Activated CD8-positive, alpha-beta memory T cell treated with anti-CD3 and anti-CD28 coated beads, Interleukin-2, amount 10 ng/mL, durations not matched to agents 7 days and 5 days (primary cell): ENCODE measurements at regions not wholly inside any gene's neighbourhood (a gene's known extent, or its start where the extent isn't known, plus 50 kb on each side); places are given as distances from the start of the nearest gene placed in this dataset.

ENCODE experiments used
- ATAC-seq: fragments of 150-1000 bp; cut with Tn5 transposase; one replicate; pipeline ENCODE4 v1.10.0; 2021; ENCODE audit warnings: moderate library complexity
- CTCF ChIA-PET: fragments of 350-600 bp; sonication (Branson Sonifier 250); formaldehyde crosslinking; loops from one replicate; lab custom pipeline; 2021; ENCODE audit warnings: antibody characterized with exemption; lab: Charles Lee
- DNase-seq: peaks from one replicate; pipeline ENCODE4 v3.0.0-alpha.2; 2020
- H3K27ac Mint-ChIP-seq: one replicate; pipeline ENCODE4 v1.8.0; 2021; ENCODE audit warnings: mild to moderate bottlenecking, mixed read lengths
- H3K27me3 Mint-ChIP-seq: one replicate; pipeline ENCODE4 v1.8.0; 2021; ENCODE audit warnings: mixed read lengths
- H3K36me3 Mint-ChIP-seq: one replicate; pipeline ENCODE4 v1.8.0; 2021; ENCODE audit warnings: mild to moderate bottlenecking, mixed read lengths
- H3K4me1 Mint-ChIP-seq: one replicate; pipeline ENCODE4 v1.8.0; 2021; ENCODE audit warnings: mixed read lengths
- H3K4me3 Mint-ChIP-seq: one replicate; pipeline ENCODE4 v1.8.0; 2021; ENCODE audit warnings: mild to moderate bottlenecking, moderate library complexity, mixed read lengths
- H3K9me3 Mint-ChIP-seq: one replicate; pipeline ENCODE4 v1.8.0; 2022; ENCODE audit warnings: low read depth, mixed read lengths

DNA sequence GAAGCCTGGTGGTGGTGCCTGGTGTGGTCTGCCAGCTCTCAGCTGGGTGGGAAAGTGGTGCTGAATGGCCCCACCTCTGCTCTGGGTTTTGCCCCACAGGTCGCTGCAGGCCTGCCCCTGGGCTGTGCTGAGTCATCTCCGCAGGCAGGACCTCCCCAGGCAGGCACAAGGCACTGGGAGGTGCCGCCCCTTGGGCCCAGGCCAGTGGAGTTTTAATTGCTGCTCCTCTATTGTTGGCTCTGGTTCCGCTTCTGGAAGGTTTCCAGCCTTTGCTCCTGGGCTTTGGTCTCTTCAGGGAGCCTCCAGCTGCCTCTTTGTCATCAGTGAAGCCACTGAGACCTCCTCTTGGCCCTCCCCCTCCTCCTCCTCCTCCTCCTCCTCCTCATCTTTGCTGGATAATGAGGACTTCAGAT lies 180.3 kb upstream of the GRB10 start:
- H3K36me3 Mint-ChIP-seq = no peaks in the 10 kb centered on the region
- peaks cover 2% of the 10 kb centered on the region for H3K27me3 Mint-ChIP-seq
- CTCF ChIA-PET = no interaction called here

DNA sequence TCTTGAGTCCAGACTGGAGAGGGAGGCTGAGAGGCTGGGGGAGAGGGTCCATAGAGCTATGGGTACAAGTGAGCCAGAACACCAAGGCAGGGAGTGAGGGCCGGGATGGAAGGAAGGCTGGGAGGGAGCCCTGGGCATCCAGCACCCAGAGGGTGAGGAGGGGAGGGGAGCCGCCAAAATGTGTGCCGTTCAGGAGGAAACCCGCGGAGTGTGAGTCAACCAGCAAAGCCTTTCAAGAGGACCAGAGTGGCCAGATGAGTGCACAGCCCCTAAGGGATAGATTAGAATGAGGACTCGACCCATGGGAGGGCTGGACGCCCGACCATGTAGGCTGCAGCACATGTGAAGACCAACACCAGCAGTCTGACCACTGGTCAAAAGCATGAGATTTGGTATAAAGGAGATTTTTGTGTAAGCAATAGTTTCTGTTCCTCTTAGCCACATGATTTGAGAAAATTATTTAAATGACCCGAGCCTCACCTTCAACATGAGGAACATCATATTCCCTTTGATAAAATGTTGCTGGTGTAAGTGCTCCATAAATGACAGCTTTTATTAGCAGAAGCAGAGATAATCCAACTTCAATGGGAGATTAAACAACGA lies 179.7 kb upstream of the GRB10 start:
- Mint-ChIP-seq H3K9me3 (peaks cover 2% of the 10 kb centered on the region), H3K27ac (no peak overlapping the region), H3K27me3 (peaks cover 2% of the 10 kb centered on the region), H3K4me1 (no peaks in the 10 kb centered on the region), H3K36me3 (no peaks in the 10 kb centered on the region), H3K4me3 (no peak overlapping the region)
- CTCF ChIA-PET = no interaction called here
- ATAC-seq (no peak), DNase-seq (no peak)

More for the DNA sequence above, 180.3 kb upstream of the GRB10 start:
- no peaks in the 10 kb centered on the region for H3K4me1 Mint-ChIP-seq
- ATAC-seq (no peak), DNase-seq (no peak)
- H3K4me3 Mint-ChIP-seq = no peak overlapping the region
- H3K27ac Mint-ChIP-seq = no peak overlapping the region
- peaks cover 2% of the 10 kb centered on the region for H3K9me3 Mint-ChIP-seq

DNA sequence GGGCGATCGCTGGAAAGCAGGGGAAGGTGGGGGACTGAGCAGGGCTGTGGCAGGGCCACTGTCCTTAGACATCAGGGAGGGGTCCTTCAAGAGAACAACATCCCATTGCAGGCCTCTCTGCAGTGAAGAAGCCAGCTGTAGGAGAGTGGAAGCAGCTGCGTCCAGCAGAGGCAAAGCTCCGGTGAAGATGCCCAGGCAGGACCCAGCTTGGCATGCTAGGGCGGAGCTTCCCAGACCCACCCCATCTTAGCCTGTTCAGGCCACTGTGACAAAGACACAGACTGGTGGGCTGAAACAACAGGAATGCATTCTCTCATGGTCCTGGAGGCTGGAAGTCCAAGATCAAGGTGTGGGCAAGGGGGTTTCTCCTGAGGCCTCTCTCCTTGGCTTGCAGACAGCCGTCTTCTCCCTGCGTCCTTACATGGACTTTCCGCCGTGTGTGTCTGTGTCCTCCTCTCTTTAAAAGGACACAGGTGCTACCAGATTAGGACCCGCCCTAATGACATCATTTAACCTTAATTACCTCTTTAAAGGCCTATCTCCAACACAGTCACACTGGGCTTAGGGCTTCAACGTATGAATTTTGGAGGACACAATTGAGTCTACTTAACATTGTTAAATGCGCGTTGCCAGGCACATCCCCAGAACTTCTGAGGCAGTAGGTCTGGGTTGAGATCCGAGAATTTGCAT lies 178.1 kb upstream of the GRB10 start:
- CTCF ChIA-PET = no interaction called here
- no peaks in the 10 kb centered on the region for H3K36me3 Mint-ChIP-seq
- no peak overlapping the region for H3K27ac Mint-ChIP-seq
- no peaks in the 10 kb centered on the region for H3K9me3 Mint-ChIP-seq
- H3K4me1 Mint-ChIP-seq = no peaks in the 10 kb centered on the region
- ATAC-seq (no peak), DNase-seq (no peak)
- H3K27me3 Mint-ChIP-seq = peaks cover 2% of the 10 kb centered on the region
- H3K4me3 Mint-ChIP-seq = no peak overlapping the region

DNA sequence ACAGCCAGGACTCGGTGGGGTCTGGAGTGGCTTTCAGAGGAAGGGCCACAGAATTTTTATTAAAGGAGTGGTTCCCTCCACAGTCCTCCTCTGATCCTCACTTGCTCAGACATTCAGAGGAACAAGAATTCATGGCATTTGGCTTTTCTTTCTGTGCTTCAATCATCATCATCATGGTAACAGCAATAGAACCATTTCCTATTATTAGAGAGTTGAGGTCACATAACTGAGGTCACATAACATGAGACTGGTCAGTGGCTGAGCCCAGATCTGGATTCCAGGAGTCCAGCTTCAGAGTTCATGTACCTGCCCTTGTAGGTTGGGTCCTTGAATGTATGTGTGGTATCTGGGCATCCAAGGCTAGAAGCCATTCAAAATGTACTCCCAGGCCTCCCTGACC lies 177.3 kb upstream of the GRB10 start:
- ATAC-seq (no peak), DNase-seq (no peak)
- Mint-ChIP-seq H3K36me3 (no peaks in the 10 kb centered on the region), H3K4me1 (no peaks in the 10 kb centered on the region), H3K9me3 (no peaks in the 10 kb centered on the region), H3K27ac (no peak overlapping the region), H3K27me3 (peaks cover 2% of the 10 kb centered on the region), H3K4me3 (no peak overlapping the region)
- CTCF ChIA-PET = no interaction called here

DNA sequence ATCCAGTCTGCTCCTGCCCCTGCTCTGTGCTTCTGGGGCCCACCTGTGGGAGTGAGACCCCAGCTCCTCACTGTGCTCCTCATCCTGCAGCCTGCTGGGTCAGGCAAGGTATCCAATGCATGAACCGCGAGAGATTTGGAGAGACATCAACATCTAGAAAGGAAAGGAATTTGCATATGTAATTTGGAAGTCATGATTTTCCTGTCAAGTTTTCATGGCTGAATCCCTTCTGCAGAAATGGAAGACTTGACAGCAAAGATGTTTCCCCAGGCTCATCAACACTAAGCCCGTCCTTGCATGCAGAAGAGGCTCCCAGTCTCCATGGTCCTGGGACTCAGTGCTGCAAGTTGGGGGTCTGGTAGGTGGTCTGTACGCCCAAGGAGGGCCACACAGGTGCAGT lies 176.9 kb upstream of the GRB10 start:
- Mint-ChIP-seq H3K4me1 (no peaks in the 10 kb centered on the region), H3K9me3 (no peaks in the 10 kb centered on the region), H3K27ac (no peak overlapping the region), H3K4me3 (no peak overlapping the region), H3K27me3 (peaks cover 2% of the 10 kb centered on the region), H3K36me3 (no peaks in the 10 kb centered on the region)
- DNase-seq (no peak), ATAC-seq (no peak)
- CTCF ChIA-PET = no interaction called here

DNA sequence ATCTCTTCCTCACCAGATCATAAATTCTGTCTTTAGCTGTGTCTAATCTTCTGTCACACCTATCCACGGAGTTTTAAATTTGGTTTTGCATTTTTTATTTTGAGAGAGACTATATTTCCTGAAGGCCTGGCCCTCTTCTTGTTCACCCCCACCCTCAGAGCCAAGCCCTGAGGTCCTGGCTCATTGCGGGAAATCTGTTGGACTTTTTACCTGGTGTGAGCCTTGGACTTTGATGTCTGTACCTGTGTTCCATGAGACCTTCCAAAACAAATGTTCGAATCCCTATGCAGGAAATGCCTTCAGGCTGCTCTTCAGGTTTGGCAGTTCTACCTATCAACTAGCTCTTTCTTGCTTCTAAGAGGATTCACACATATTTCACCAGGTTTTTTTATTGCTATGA lies 175.2 kb upstream of the GRB10 start:
- Mint-ChIP-seq H3K36me3 (no peaks in the 10 kb centered on the region), H3K4me1 (peaks cover 10% of the 10 kb centered on the region), H3K4me3 (no peak overlapping the region), H3K9me3 (no peaks in the 10 kb centered on the region), H3K27ac (no peak overlapping the region), H3K27me3 (peaks cover 2% of the 10 kb centered on the region)
- ATAC-seq (no peak), DNase-seq (no peak)
- CTCF ChIA-PET = no interaction called here

DNA sequence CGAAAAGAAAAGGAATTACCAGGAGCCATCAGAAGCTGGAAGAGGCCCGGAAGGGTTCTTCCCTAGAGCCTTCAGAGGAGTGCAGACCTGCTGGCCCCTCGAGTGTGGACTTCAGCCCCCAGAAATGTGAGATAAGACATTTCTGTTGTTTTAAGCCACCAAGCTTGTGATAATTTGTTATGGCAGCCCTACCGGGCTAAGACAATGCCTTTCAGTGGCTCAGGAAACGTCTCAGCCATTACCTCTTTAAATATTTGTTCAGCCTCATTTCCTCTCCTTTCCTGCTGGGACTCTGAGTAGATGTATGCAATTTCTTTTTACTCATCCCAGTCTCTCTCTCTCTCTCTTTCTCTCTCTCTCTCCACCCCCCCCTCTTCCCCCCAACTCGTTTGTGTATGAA lies 174.7 kb upstream of the GRB10 start:
- Mint-ChIP-seq H3K9me3 (no peaks in the 10 kb centered on the region), H3K27me3 (peaks cover 2% of the 10 kb centered on the region), H3K4me1 (peaks cover 10% of the 10 kb centered on the region), H3K4me3 (no peak overlapping the region), H3K36me3 (no peaks in the 10 kb centered on the region), H3K27ac (no peak overlapping the region)
- ATAC-seq (no peak), DNase-seq (no peak)
- CTCF ChIA-PET = no interaction called here

DNA sequence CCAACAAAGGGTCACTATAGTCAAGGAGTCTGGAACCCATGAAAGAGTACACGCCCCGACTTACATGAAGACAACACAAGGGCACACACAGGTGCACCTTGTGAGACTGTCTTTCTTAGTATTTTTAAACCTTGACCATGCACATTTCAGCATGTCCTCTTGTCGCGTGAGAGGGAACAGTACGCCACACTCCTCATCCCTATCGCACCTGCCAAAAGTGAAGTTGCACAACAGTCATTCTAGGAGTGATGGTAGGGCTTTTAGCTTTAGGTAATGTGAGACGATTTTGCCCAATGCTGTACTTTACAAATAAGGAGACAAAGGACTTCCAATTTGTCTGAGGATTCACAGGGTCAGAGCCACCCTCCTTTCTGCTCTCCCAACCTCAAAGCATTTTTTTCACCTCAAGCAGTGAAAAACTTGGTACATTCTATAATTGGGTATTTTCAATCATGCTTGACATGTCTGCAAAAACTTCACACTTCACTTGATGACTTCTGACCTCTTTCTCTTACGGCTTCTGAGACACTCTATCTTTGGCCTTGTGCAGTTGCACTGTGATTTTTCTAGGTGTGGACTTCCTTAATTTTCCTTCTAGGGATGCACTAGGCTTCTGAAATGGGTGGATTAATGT lies 173.9 kb upstream of the GRB10 start:
- DNase-seq (no peak), ATAC-seq (no peak)
- H3K27ac Mint-ChIP-seq = no peak overlapping the region
- H3K9me3 Mint-ChIP-seq = no peaks in the 10 kb centered on the region
- H3K36me3 Mint-ChIP-seq = no peaks in the 10 kb centered on the region
- H3K4me1 Mint-ChIP-seq = peaks cover 10% of the 10 kb centered on the region
- CTCF ChIA-PET = no interaction called here
- peaks cover 2% of the 10 kb centered on the region for H3K27me3 Mint-ChIP-seq
- H3K4me3 Mint-ChIP-seq = no peak overlapping the region

DNA sequence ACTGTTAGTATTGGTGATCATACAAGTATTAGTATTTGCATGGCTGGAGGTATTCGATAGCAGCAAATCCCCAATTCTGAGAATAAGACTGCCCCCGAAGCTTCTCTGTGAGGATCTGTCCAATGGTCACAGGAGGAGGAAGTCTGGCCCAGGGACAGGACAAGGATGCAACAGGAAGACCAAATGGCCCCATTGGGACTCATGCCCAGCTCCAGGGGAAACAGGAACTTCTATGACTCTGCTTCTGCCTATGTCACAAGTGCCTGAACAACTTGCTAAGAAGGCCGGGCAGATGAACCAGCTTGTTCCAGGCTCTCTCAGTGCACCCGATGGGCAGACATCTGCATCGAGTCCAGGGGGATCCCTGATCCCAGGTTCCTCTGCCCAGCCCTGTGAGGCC lies 172.0 kb upstream of the GRB10 start:
- Mint-ChIP-seq H3K36me3 (no peaks in the 10 kb centered on the region), H3K27ac (no peak overlapping the region), H3K4me1 (peaks cover 10% of the 10 kb centered on the region), H3K4me3 (no peak overlapping the region), H3K9me3 (no peaks in the 10 kb centered on the region), H3K27me3 (peaks cover 4% of the 10 kb centered on the region)
- ATAC-seq (no peak), DNase-seq (no peak)
- CTCF ChIA-PET = no interaction called here

DNA sequence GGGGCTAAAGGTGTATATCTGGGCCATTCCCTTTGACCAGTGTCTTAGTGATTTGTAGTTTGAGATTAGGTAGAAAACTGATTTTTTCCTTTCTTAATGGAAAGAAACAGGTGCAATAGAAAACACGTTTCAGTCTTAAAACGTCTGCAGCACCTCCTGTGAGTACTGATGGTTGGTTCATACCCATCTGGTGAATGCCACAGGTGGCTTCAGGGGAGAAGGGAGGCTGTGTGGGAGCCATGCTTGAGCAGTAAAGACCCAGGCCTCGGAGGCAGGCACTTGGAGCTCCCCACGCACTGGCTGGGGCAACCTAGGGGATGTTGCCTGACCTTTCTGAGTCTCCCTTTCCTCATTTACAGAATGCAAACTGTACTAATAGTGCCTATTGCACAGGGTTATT lies 171.5 kb upstream of the GRB10 start:
- Mint-ChIP-seq H3K9me3 (no peaks in the 10 kb centered on the region), H3K27ac (no peak overlapping the region), H3K4me3 (no peak overlapping the region), H3K27me3 (peaks cover 4% of the 10 kb centered on the region), H3K36me3 (no peaks in the 10 kb centered on the region), H3K4me1 (peaks cover 10% of the 10 kb centered on the region)
- CTCF ChIA-PET = no interaction called here
- ATAC-seq (no peak), DNase-seq (no peak)

DNA sequence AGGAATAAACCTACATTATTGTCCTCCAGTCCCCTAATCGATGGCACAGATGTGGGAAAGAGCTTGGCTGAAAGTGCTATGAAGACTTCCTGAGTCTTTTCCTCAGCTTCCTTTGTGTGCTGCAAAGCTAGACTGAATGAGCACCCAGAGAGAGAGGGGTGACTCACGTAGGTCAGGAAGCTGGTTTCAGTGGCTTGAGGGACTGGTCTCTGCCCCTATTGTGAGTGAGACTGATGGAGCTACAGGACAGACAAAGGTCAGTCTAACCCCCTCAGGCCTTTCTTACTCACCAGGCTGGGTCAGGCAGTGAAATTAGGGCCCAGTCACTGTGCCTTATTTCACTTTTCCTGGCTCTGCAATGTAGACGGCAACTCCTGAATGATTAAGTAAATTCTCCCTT lies 171.1 kb upstream of the GRB10 start:
- Mint-ChIP-seq H3K27ac (no peak overlapping the region), H3K27me3 (peaks cover 4% of the 10 kb centered on the region), H3K9me3 (no peaks in the 10 kb centered on the region), H3K4me3 (no peak overlapping the region), H3K4me1 (peaks cover 10% of the 10 kb centered on the region), H3K36me3 (no peaks in the 10 kb centered on the region)
- CTCF ChIA-PET = no interaction called here
- ATAC-seq (no peak), DNase-seq (no peak)

DNA sequence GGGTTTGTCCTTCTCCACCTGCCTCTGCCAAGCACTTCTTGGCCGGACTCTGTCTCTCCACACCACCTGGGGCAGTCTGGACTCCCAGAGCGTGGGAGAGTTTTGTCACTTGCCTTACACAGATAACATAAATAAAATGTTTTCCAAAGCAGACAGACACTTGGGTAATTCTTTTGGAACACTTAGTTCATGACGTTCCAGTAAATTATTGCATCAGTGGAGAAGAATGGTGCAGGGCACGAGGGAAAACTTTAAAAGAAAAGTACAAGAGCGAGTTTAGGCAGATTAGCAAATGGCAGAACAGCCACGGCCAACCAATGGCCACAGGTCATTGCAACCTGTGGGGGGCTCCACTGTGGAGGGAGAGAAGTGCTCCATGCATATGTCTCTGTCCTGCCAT lies 170.6 kb upstream of the GRB10 start:
- Mint-ChIP-seq H3K4me3 (no peak overlapping the region), H3K27ac (no peak overlapping the region), H3K4me1 (peaks cover 10% of the 10 kb centered on the region), H3K36me3 (no peaks in the 10 kb centered on the region), H3K27me3 (peaks cover 5% of the 10 kb centered on the region), H3K9me3 (no peaks in the 10 kb centered on the region)
- no peak for DNase-seq
- CTCF ChIA-PET = no interaction called here
- ATAC-seq = no peak

DNA sequence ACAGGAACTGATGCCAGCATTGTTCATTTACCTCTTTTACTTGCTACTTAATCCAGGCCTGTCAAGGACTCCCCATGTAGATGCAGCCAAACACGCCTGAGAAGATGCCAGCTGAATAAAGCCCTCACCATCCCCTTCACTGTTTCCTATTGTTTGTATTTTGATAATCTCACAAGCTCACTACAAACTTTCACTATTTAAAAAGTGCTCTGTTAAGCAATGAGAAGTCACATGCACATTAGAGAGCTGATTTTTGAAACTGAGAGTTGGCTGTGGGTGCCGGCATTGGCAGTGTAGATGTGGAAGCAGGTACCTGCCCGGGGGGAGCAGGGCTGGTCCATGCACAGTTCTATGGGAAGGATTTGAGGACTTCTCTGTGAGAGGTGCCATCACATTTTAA lies 169.8 kb upstream of the GRB10 start:
- H3K4me3 Mint-ChIP-seq = no peak overlapping the region
- no peak overlapping the region for H3K27ac Mint-ChIP-seq
- H3K36me3 Mint-ChIP-seq = no peaks in the 10 kb centered on the region
- H3K4me1 Mint-ChIP-seq = peaks cover 10% of the 10 kb centered on the region
- DNase-seq (no peak), ATAC-seq (no peak)
- H3K9me3 Mint-ChIP-seq = no peaks in the 10 kb centered on the region
- H3K27me3 Mint-ChIP-seq = peaks cover 7% of the 10 kb centered on the region
- CTCF ChIA-PET = no interaction called here

DNA sequence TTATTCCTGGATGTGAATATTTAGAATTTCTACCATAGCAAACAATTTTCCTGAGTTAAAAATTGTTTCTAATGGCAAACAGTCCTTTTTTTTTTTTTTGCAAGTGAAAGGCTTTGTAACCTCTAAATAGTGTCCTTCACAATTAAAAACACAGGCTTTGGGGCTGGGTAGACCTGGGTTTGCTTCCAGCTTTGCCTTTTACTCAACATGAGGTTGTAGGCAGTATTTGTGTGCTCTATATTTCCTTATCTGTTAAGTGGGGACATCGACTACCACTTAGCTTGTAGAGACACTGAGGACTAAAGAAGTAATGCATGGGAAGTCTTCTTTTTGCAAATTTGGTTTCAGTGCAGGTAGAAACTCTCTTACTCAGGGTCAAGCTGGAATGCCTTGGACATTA lies 169.4 kb upstream of the GRB10 start:
- ATAC-seq = no peak

More for the DNA sequence above, 169.4 kb upstream of the GRB10 start:
- Mint-ChIP-seq H3K4me1 (peaks cover 10% of the 10 kb centered on the region), H3K4me3 (no peak overlapping the region), H3K27me3 (peaks cover 7% of the 10 kb centered on the region), H3K9me3 (no peaks in the 10 kb centered on the region), H3K36me3 (no peaks in the 10 kb centered on the region), H3K27ac (no peak overlapping the region)
- CTCF ChIA-PET = no interaction called here
- DNase-seq = no peak
